Adrenal gland (tissue), 5 donors: ENCODE measurements at regions not wholly inside any gene's neighbourhood (a gene's known extent, or its start where the extent isn't known, plus 50 kb on each side); places are given as distances from the start of the nearest gene placed in this dataset.

Experiments
- POLR2A ChIP-seq, 2 donors: fragments of 450-650 bp; IDR thresholded peaks; one replicate each; pipeline ENCODE4 v1.6.1; 2017; ENCODE audit warnings: antibody characterized with exemption in 2 of 2, mild to moderate bottlenecking in 2 of 2, moderate library complexity in 1 of 2
- TF ChIP-seq, protein P1 (sequence below), 6 experiments: fragments of 450-650 bp in 4 of 6; fragments of 200-600 bp in 2 of 6; sonication (generic) in 1 of 6; IDR thresholded peaks; 1 replicate in 5 of 6; 2 replicates in 1 of 6; pipeline versions ENCODE4 v1.5.1 to v1.8.0; 2016 to 2021; ENCODE audit warnings: antibody characterized with exemption in 6 of 6, mild to moderate bottlenecking in 2 of 6, moderate library complexity in 1 of 6
- donor health status: DM: no; HTN: no; CAD: no.

DNA sequence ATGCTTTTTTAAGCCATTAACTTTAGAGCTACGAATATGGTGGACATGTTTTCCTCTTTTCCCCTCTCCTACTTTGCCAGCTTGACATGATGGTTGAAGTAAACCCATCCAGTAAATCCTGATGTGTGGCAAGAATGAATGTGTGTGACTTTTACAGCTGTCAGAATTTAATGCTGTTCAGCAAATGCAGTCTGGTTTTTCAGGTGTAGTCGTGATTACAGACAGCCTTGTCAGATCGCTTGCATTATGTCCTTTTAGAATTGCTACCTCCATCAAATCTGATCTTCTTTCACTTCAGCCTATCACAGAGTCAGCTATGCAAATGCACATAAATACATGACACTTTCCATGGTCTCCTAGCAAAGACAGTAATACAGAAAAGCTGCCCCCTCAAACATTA is 278.5 kb downstream of the FBXO15 start:
- TF ChIP-seq, protein P1, sequence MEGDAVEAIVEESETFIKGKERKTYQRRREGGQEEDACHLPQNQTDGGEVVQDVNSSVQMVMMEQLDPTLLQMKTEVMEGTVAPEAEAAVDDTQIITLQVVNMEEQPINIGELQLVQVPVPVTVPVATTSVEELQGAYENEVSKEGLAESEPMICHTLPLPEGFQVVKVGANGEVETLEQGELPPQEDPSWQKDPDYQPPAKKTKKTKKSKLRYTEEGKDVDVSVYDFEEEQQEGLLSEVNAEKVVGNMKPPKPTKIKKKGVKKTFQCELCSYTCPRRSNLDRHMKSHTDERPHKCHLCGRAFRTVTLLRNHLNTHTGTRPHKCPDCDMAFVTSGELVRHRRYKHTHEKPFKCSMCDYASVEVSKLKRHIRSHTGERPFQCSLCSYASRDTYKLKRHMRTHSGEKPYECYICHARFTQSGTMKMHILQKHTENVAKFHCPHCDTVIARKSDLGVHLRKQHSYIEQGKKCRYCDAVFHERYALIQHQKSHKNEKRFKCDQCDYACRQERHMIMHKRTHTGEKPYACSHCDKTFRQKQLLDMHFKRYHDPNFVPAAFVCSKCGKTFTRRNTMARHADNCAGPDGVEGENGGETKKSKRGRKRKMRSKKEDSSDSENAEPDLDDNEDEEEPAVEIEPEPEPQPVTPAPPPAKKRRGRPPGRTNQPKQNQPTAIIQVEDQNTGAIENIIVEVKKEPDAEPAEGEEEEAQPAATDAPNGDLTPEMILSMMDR (IDR thresholded peaks at IDR 0.05): no peak
- no peak for TF ChIP-seq POLR2A (IDR thresholded peaks at IDR 0.05)
